ENCODE measurements at regions not wholly inside any gene's neighbourhood (a gene's known extent, or its start where the extent isn't known, plus 50 kb on each side); places are given as distances from the start of the nearest gene placed in this dataset.

DNA sequence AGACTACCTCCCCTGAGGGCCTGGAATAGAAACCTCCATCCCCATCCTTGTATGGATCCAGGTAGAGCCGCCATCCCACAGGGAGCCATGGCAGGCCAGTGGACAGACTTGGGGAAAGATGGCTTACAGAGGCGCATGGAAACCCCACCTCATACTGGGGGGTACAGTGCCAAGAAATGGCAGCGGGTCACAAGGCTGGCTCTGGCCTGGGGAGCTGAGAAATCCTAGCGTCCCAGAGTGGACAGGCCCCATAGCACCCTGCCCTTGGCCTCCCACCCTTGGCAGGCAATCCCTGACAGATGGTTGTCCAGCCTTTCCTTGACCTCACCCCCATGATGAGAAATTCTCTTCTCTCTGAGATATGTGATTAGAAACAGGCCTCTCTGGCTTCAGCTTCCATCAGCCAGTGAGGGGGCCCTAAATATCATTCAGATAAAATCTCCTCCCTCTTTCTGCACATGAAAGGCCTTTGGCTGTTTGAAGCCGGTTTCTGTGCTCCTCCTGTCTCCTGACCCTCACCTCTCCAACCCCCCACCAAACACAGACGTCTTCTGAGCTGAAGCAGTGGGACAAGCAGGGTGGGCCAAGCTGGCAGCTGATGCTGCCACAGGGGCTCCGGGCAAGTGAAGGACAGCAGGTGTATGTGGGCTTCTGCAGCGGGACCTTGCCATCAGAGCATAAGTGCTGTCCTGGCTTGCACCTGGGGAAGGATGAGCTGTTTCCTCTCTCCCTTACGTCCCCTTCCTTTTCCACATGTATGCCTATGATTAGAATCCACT lies 204.4 kb upstream of the MAMLD1 start:
- DNase-seq (ENCODE audit: low spot score) (no peak), FAIRE-seq (no peak), ATAC-seq (no peak)
- H3K4me2 ChIP-seq (ENCODE audit: low read depth, low read length) = no peak overlapping the region
- H3K9me3 ChIP-seq (ENCODE audit: low read length) = no peaks in the 10 kb centered on the region
- no peaks in the 10 kb centered on the region for H3K79me2 ChIP-seq (ENCODE audit: insufficient read depth, low read length)
- intact Hi-C loops (cut with micrococcal nuclease; ENCODE audit: unreplicated experiment) = no loop called here
- CTCF ChIA-PET (ENCODE audit: low intra/inter-chr PET ratio, low total read pairs) = no interaction called here
- BruUV-seq (replicated peaks) = no TSS peak
- 30% methylated on average over 2 of the region's 9 CpGs for WGBS (ENCODE audit: low lambda C conversion rate)
- no peaks in the 10 kb centered on the region for H4K20me1 ChIP-seq (ENCODE audit: insufficient read depth, low read length)
- no peak overlapping the region for H2AFZ ChIP-seq (ENCODE audit: low read length)
- no peak overlapping the region for H3K9ac ChIP-seq (ENCODE audit: insufficient read depth, low read depth, low read length)
- no peaks in the 10 kb centered on the region for H3K4me1 ChIP-seq (ENCODE audit: insufficient read depth, low read length)
- TF ChIP-seq ZFP37 (CRISPR knock-in tag; IDR thresholded peaks at IDR 0.05; ENCODE audit: borderline replicate concordance) (no peak), PLRG1 (conservative IDR thresholded peaks at IDR 0.05) (no peak), WIZ (CRISPR knock-in tag; IDR thresholded peaks at IDR 0.05) (no peak), MAFG (CRISPR knock-in tag; IDR thresholded peaks at IDR 0.05) (no peak), ATM (IDR thresholded peaks at IDR 0.05; ENCODE audit: borderline replicate concordance) (no peak), ZNF768 (CRISPR knock-in tag; IDR thresholded peaks at IDR 0.05) (no peak), ZNF75D (CRISPR knock-in tag; IDR thresholded peaks at IDR 0.05; ENCODE audit: borderline replicate concordance) (no peak), ZKSCAN1 (IDR thresholded peaks at IDR 0.05; ENCODE audit: low read length) (no peak), HHEX (CRISPR knock-in tag; IDR thresholded peaks at IDR 0.05) (no peak), KDM5A (IDR thresholded peaks at IDR 0.05; ENCODE audit: borderline replicate concordance, low read length) (no peak), ZNF772 (CRISPR knock-in tag; IDR thresholded peaks at IDR 0.05) (no peak)
- TF ChIP-seq, protein P1, sequence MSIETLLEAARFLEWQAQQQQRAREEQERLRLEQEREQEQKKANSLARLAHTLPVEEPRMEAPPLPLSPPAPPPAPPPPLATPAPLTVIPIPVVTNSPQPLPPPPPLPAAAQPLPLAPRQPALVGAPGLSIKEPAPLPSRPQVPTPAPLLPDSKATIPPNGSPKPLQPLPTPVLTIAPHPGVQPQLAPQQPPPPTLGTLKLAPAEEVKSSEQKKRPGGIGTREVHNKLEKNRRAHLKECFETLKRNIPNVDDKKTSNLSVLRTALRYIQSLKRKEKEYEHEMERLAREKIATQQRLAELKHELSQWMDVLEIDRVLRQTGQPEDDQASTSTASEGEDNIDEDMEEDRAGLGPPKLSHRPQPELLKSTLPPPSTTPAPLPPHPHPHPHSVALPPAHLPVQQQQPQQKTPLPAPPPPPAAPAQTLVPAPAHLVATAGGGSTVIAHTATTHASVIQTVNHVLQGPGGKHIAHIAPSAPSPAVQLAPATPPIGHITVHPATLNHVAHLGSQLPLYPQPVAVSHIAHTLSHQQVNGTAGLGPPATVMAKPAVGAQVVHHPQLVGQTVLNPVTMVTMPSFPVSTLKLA (IDR thresholded peaks at IDR 0.05) = no peak
- TF ChIP-seq, protein P2, sequence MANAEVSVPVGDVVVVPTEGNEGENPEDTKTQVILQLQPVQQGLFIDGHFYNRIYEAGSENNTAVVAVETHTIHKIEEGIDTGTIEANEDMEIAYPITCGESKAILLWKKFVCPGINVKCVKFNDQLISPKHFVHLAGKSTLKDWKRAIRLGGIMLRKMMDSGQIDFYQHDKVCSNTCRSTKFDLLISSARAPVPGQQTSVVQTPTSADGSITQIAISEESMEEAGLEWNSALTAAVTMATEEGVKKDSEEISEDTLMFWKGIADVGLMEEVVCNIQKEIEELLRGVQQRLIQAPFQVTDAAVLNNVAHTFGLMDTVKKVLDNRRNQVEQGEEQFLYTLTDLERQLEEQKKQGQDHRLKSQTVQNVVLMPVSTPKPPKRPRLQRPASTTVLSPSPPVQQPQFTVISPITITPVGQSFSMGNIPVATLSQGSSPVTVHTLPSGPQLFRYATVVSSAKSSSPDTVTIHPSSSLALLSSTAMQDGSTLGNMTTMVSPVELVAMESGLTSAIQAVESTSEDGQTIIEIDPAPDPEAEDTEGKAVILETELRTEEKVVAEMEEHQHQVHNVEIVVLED (CRISPR knock-in tag; IDR thresholded peaks at IDR 0.05; ENCODE audit: borderline replicate concordance) = no peak
- no peak overlapping the region for H3K27ac ChIP-seq (ENCODE audit: extremely low read length, insufficient read depth, low read length)
- POLR2A ChIA-PET = no interaction called here
- H3K27me3 ChIP-seq (ENCODE audit: control insufficient read depth in 1 of 2, insufficient read depth in 2 of 2, low read length in 2 of 2) = no peaks in the 10 kb centered on the region
- in situ Hi-C loops (cut with HindIII; ENCODE audit: extremely low pct_ligation_motif_present, low pct_unique_long_range_greater_than_20kb) = no loop called here
- H3K36me3 ChIP-seq (replicated peaks in 1 of 2; ENCODE audit: control insufficient read depth in 1 of 2, insufficient read depth in 2 of 2, low read length in 2 of 2) = no peaks in the 10 kb centered on the region
- H3K4me3 ChIP-seq (replicated peaks in 1 of 3; ENCODE audit: insufficient read depth in 1 of 3, low read depth in 2 of 3, low read length in 3 of 3) = no peak overlapping the region

Data from HepG2 (cell line).